PC-9 (cell line): ENCODE measurements at regions not wholly inside any gene's neighbourhood (a gene's known extent, or its start where the extent isn't known, plus 50 kb on each side); places are given as distances from the start of the nearest gene placed in this dataset.

Source experiments
- BruUV-seq: library from RNA; stranded (reverse); fragments of 400-500 nt; replicated peaks from 2 replicates; lab custom pipeline; 2021; lab: Mats Ljungman, UMichigan
- CTCF ChIA-PET: fragments of 300-600 bp; sonication (Branson Sonifier 250); formaldehyde crosslinking; loops from one replicate; lab custom pipeline; 2022; ENCODE audit warnings: antibody characterized with exemption; lab: Charles Lee
- POLR2A ChIA-PET: fragments of 300-600 bp; sonication (Branson Sonifier 250); formaldehyde crosslinking; loops from one replicate; lab custom pipeline; 2022; ENCODE audit warnings: antibody characterized with exemption; ENCODE audit not compliant: unreplicated experiment; lab: Charles Lee
- DNase-seq, 2 experiments: peaks; one replicate each; pipeline versions ENCODE4 v3.0.0 to v3.0.0-alpha.2; 2015 to 2022; ENCODE audit warnings: mixed read lengths in 1 of 2
- H2AFZ ChIP-seq: fragments of 200-600 bp; sonication (generic); 2 replicates; pipeline ENCODE4 v1.8.1; 2017; ENCODE audit warnings: antibody characterized with exemption
- H3F3A ChIP-seq: fragments of 200-600 bp; sonication (generic); 2 replicates; pipeline ENCODE4 v1.8.1; 2017; ENCODE audit warnings: antibody characterized with exemption, mild to moderate bottlenecking, low read depth; ENCODE audit not compliant: insufficient read depth
- H3K27ac ChIP-seq: fragments of 200-600 bp; sonication (generic); 2 replicates; pipeline ENCODE4 v1.6.1; 2016; ENCODE audit warnings: mixed run types
- H3K27me3 ChIP-seq: fragments of 200-600 bp; sonication (generic); 2 replicates; pipeline ENCODE4 v1.6.1; 2016; ENCODE audit warnings: low read depth, mixed run types; ENCODE audit not compliant: insufficient read depth
- H3K36me3 ChIP-seq: fragments of 200-600 bp; sonication (generic); 2 replicates; pipeline ENCODE4 v1.6.1; 2016; ENCODE audit warnings: low read depth, mixed run types
- H3K4me1 ChIP-seq: fragments of 200-600 bp; sonication (generic); replicated peaks from 2 replicates; pipeline ENCODE4 v1.6.1; 2016; ENCODE audit warnings: mixed run types; ENCODE audit not compliant: insufficient read depth
- H3K4me2 ChIP-seq: fragments of 200-600 bp; sonication (generic); 2 replicates; pipeline ENCODE4 v1.6.1; 2017; ENCODE audit warnings: mixed run types
- H3K4me3 ChIP-seq: fragments of 200-600 bp; sonication (generic); 2 replicates; pipeline ENCODE4 v1.6.1; 2016; ENCODE audit warnings: mixed run types
- H3K79me2 ChIP-seq: fragments of 200-600 bp; sonication (generic); 2 replicates; pipeline ENCODE4 v1.6.1; 2017; ENCODE audit warnings: low read depth, mixed run types
- H3K9me2 ChIP-seq: fragments of 200-600 bp; sonication (generic); 2 replicates; pipeline ENCODE4 v1.8.1; 2017; ENCODE audit warnings: mild to moderate bottlenecking; ENCODE audit not compliant: insufficient read depth
- H3K9me3 ChIP-seq: fragments of 200-600 bp; sonication (generic); 2 replicates; pipeline ENCODE4 v1.8.1; 2016; ENCODE audit warnings: low read depth; ENCODE audit not compliant: insufficient read depth
- H4K20me1 ChIP-seq: fragments of 200-600 bp; sonication (generic); 2 replicates; pipeline ENCODE4 v1.8.1; 2017; ENCODE audit not compliant: insufficient read depth
- EZH2 ChIP-seq: fragments of 200-600 bp; sonication (generic); IDR thresholded peaks from 2 replicates; pipeline ENCODE4 v1.8.0; 2017; ENCODE audit warnings: antibody characterized with exemption, low read depth
- intact Hi-C: fragments of 100-400 bp; cut with micrococcal nuclease; formaldehyde crosslinking; loops from one replicate; pipeline ENCODE4 v1.10.0; 2022; ENCODE audit not compliant: unreplicated experiment
- TF ChIP-seq, protein P1 (sequence below): fragments of 200-600 bp; sonication (generic); conservative IDR thresholded peaks from 2 replicates; pipeline ENCODE4 v1.6.1; 2017; ENCODE audit warnings: mixed run types, antibody characterized with exemption, mild to moderate bottlenecking, moderate library complexity

DNA sequence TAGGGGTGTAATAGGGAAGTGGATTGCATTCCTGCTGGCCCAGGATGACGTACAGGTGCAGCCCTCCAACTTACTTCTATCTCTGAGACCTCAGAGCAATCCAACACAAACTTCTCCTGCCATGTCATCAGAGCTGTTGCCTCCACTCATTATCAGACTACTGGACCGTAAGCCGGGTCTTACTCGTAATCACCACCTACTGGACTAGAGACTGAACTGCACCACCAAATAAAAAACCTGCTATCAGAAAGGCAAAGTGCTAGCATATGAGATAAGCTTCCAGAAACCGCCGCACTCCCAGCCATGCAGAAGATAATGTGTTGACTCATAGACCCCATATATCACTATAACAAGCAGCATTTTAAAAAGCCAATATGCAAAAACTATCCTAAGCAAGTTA lies 102.0 kb downstream of the SLITRK1 start:
- CTCF ChIA-PET = no interaction called here
- intact Hi-C loops = no loop called here
- H3K4me3 ChIP-seq = no peak overlapping the region

DNA sequence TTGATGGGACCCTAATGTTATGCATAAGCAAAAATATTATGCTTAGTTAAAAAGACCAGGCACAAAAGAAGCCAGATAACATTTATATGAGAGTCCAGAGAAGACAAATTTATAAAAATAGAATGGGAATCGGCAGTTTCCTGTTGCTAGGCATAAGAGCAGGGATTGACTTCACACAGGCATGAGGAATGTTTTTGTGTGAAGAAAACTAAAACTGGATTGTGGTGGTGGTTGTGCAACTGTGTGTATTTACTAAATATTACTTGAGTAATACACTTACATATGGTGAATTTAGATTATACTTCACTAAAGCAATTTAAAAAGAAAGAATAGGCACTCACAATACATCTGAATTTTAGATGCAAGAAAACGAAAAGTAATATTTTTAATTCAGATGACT lies 108.3 kb downstream of the SLITRK1 start:
- H3K4me2 ChIP-seq = no peak overlapping the region
- H3K27ac ChIP-seq = no peak overlapping the region
- intact Hi-C loops = no loop called here
- H3K4me3 ChIP-seq = no peak overlapping the region
- no peaks in the 10 kb centered on the region for H3K79me2 ChIP-seq
- ChIA-PET CTCF (no interaction called here), POLR2A (no interaction called here)
- no peak overlapping the region for H2AFZ ChIP-seq
- no peaks in the 10 kb centered on the region for H3F3A ChIP-seq
- no peaks in the 10 kb centered on the region for H3K9me3 ChIP-seq
- H3K36me3 ChIP-seq = no peaks in the 10 kb centered on the region
- no TSS peak for BruUV-seq
- no peaks in the 10 kb centered on the region for H4K20me1 ChIP-seq
- no peaks in the 10 kb centered on the region for H3K4me1 ChIP-seq
- DNase-seq = no peak
- H3K27me3 ChIP-seq = no peaks in the 10 kb centered on the region
- TF ChIP-seq, protein P1, sequence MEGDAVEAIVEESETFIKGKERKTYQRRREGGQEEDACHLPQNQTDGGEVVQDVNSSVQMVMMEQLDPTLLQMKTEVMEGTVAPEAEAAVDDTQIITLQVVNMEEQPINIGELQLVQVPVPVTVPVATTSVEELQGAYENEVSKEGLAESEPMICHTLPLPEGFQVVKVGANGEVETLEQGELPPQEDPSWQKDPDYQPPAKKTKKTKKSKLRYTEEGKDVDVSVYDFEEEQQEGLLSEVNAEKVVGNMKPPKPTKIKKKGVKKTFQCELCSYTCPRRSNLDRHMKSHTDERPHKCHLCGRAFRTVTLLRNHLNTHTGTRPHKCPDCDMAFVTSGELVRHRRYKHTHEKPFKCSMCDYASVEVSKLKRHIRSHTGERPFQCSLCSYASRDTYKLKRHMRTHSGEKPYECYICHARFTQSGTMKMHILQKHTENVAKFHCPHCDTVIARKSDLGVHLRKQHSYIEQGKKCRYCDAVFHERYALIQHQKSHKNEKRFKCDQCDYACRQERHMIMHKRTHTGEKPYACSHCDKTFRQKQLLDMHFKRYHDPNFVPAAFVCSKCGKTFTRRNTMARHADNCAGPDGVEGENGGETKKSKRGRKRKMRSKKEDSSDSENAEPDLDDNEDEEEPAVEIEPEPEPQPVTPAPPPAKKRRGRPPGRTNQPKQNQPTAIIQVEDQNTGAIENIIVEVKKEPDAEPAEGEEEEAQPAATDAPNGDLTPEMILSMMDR = no peak
- no peak for TF ChIP-seq EZH2
- H3K9me2 ChIP-seq = no peaks in the 10 kb centered on the region

More for the DNA sequence above, 102.0 kb downstream of the SLITRK1 start:
- no peaks in the 10 kb centered on the region for H3K4me1 ChIP-seq
- H3K27ac ChIP-seq = no peak overlapping the region
- H2AFZ ChIP-seq = no peak overlapping the region
- DNase-seq = no peak
- TF ChIP-seq EZH2 = no peak
- TF ChIP-seq, protein P1 = peak; percentile 52
- H3K4me2 ChIP-seq = no peak overlapping the region
- H3F3A ChIP-seq = no peaks in the 10 kb centered on the region
- H3K9me3 ChIP-seq = no peaks in the 10 kb centered on the region
- H3K9me2 ChIP-seq = no peaks in the 10 kb centered on the region; the same call in 1 of the 2 replicates
- no peaks in the 10 kb centered on the region for H3K27me3 ChIP-seq
- no peaks in the 10 kb centered on the region for H3K79me2 ChIP-seq
- POLR2A ChIA-PET = no interaction called here
- no peaks in the 10 kb centered on the region for H4K20me1 ChIP-seq
- BruUV-seq = no TSS peak
- H3K36me3 ChIP-seq = no peaks in the 10 kb centered on the region

DNA sequence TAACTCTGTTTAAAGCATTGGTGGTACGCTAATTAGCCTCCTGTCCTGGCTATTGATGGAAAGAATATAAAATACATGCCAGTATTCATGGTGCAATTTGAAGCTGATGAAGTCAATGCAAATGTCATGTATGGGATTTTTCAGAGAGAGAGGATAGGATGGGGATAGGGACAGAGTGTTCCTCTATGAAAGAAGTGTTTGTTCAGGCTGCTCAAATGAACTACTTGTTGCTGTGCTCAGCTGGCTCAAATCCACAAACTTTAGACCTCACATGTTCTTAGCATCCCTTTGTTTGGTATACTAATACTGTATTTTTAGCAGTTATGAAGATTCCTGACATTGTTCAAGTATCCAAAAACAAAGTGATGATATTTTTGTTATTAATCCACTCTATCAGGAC lies 116.5 kb downstream of the SLITRK1 start:
- no peaks in the 10 kb centered on the region for H3F3A ChIP-seq
- no peaks in the 10 kb centered on the region for H3K4me1 ChIP-seq
- no peaks in the 10 kb centered on the region for H3K27me3 ChIP-seq
- no peak overlapping the region for H2AFZ ChIP-seq
- BruUV-seq = no TSS peak
- TF ChIP-seq, protein P1 = no peak
- TF ChIP-seq EZH2 = no peak
- H3K9me2 ChIP-seq = no peaks in the 10 kb centered on the region
- H3K9me3 ChIP-seq = no peaks in the 10 kb centered on the region
- no peak overlapping the region for H3K27ac ChIP-seq
- POLR2A ChIA-PET = no interaction called here
- H3K4me2 ChIP-seq = no peak overlapping the region
- intact Hi-C loops = no loop called here
- CTCF ChIA-PET = no interaction called here
- no peak for DNase-seq
- H3K36me3 ChIP-seq = no peaks in the 10 kb centered on the region
- H3K4me3 ChIP-seq = no peak overlapping the region
- no peaks in the 10 kb centered on the region for H3K79me2 ChIP-seq
- H4K20me1 ChIP-seq = no peaks in the 10 kb centered on the region
